Loucy (cell line): ENCODE measurements at regions not wholly inside any gene's neighbourhood (a gene's known extent, or its start where the extent isn't known, plus 50 kb on each side); places are given as distances from the start of the nearest gene placed in this dataset.

Experiments
- H2AFZ ChIP-seq: fragments of 200-600 bp; sonication (generic); 2 replicates; pipeline ENCODE4 v1.6.0; 2016; ENCODE audit warnings: antibody characterized with exemption, mild to moderate bottlenecking, low read length, moderate library complexity
- H3F3A ChIP-seq: fragments of 200-600 bp; 2 replicates; pipeline ENCODE4 v1.6.0; 2016; ENCODE audit warnings: antibody characterized with exemption, low read depth, mild to moderate bottlenecking
- H3K27me3 ChIP-seq: fragments of 200-600 bp; sonication (generic); 2 replicates; pipeline ENCODE4 v1.6.1; 2014; ENCODE audit warnings: low read length, mild to moderate bottlenecking; ENCODE audit not compliant: insufficient read depth, poor library complexity, severe bottlenecking
- H3K36me3 ChIP-seq: fragments of 200-600 bp; sonication (generic); 2 replicates; pipeline ENCODE4 v1.6.1; 2016; ENCODE audit warnings: low read length; ENCODE audit not compliant: insufficient read depth
- H3K4me1 ChIP-seq: fragments of 200-600 bp; sonication (generic); 2 replicates; pipeline ENCODE4 v1.5.1; 2014; ENCODE audit warnings: low read length, mild to moderate bottlenecking; ENCODE audit not compliant: insufficient read depth, poor library complexity, severe bottlenecking
- H3K4me2 ChIP-seq: fragments of 200-600 bp; sonication (generic); 2 replicates; pipeline ENCODE4 v1.6.0; 2014; ENCODE audit warnings: antibody characterized with exemption, low read length, low read depth, mild to moderate bottlenecking; ENCODE audit not compliant: poor library complexity, severe bottlenecking
- H3K4me3 ChIP-seq: fragments of 200-600 bp; sonication (generic); 2 replicates; pipeline ENCODE4 v1.5.1; 2014; ENCODE audit warnings: low read length, mild to moderate bottlenecking, mixed read lengths; ENCODE audit not compliant: poor library complexity, severe bottlenecking
- H3K79me2 ChIP-seq: fragments of 200-600 bp; sonication (generic); 2 replicates; pipeline ENCODE4 v1.6.1; 2014; ENCODE audit warnings: low read length; ENCODE audit not compliant: insufficient read depth
- H3K9ac ChIP-seq: fragments of 200-600 bp; sonication (generic); 2 replicates; pipeline ENCODE4 v1.6.0; 2014; ENCODE audit warnings: mild to moderate bottlenecking, low read depth, low read length, moderate library complexity; ENCODE audit not compliant: poor library complexity, severe bottlenecking
- H3K9me2 ChIP-seq: fragments of 200-600 bp; sonication (generic); replicated peaks from 2 replicates; pipeline ENCODE4 v1.6.1; 2016; ENCODE audit warnings: low read depth, low read length, mixed read lengths
- H3K9me3 ChIP-seq: fragments of 200-600 bp; sonication (generic); 2 replicates; pipeline ENCODE4 v1.6.1; 2014; ENCODE audit warnings: mild to moderate bottlenecking, antibody characterized with exemption, low read length, low read depth; ENCODE audit not compliant: insufficient read depth
- H4K20me1 ChIP-seq: fragments of 200-600 bp; sonication (generic); 2 replicates; pipeline ENCODE4 v1.6.0; 2014; ENCODE audit warnings: antibody characterized with exemption, low read length, mild to moderate bottlenecking; ENCODE audit not compliant: insufficient read depth, poor library complexity, severe bottlenecking
- EZH2phosphoT487 ChIP-seq: fragments of 200-600 bp; IDR thresholded peaks from 2 replicates; pipeline ENCODE4 v1.6.1; 2018; ENCODE audit warnings: antibody characterized with exemption, mild to moderate bottlenecking, moderate library complexity, borderline replicate concordance
- TF ChIP-seq, protein P1 (sequence below): fragments of 200-600 bp; sonication (generic); conservative IDR thresholded peaks from 2 replicates; pipeline ENCODE4 v1.5.1; 2014; ENCODE audit warnings: mild to moderate bottlenecking, antibody characterized with exemption, low read length

DNA sequence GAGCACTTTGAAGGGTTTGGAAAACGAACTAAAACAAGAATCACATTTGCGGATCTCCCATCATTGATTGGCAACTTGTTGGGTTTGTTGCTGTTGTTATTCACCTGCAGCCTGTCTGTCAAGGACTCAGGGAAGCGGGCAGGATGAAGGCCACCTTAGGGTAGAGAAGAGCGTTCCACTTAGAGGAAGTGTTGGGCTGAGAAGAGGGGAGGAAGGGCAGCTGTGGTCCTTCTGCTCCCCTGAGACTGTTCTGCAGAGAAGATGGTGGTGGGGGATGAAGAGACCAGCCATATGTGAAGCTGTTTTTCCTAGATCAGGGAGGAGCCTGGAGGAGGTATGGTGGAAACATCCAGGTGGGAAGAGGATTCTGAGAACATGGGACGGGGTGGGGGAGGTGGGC is 70.6 kb upstream of the CPEB4 start:
- Histone ChIP-seq H3K4me1 (no peaks in the 10 kb centered on the region), H3K27me3 (no peaks in the 10 kb centered on the region), H3K9me3 (no peaks in the 10 kb centered on the region), H3K79me2 (no peaks in the 10 kb centered on the region), H2AFZ (no peak overlapping the region), H3K4me2 (no peak overlapping the region), H4K20me1 (no peaks in the 10 kb centered on the region), H3F3A (no peaks in the 10 kb centered on the region), H3K9ac (no peak overlapping the region), H3K9me2 (no peaks in the 10 kb centered on the region), H3K36me3 (no peaks in the 10 kb centered on the region), H3K4me3 (no peak overlapping the region)
- TF ChIP-seq, protein P1, sequence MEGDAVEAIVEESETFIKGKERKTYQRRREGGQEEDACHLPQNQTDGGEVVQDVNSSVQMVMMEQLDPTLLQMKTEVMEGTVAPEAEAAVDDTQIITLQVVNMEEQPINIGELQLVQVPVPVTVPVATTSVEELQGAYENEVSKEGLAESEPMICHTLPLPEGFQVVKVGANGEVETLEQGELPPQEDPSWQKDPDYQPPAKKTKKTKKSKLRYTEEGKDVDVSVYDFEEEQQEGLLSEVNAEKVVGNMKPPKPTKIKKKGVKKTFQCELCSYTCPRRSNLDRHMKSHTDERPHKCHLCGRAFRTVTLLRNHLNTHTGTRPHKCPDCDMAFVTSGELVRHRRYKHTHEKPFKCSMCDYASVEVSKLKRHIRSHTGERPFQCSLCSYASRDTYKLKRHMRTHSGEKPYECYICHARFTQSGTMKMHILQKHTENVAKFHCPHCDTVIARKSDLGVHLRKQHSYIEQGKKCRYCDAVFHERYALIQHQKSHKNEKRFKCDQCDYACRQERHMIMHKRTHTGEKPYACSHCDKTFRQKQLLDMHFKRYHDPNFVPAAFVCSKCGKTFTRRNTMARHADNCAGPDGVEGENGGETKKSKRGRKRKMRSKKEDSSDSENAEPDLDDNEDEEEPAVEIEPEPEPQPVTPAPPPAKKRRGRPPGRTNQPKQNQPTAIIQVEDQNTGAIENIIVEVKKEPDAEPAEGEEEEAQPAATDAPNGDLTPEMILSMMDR = no peak
- TF ChIP-seq EZH2phosphoT487 = no peak

DNA sequence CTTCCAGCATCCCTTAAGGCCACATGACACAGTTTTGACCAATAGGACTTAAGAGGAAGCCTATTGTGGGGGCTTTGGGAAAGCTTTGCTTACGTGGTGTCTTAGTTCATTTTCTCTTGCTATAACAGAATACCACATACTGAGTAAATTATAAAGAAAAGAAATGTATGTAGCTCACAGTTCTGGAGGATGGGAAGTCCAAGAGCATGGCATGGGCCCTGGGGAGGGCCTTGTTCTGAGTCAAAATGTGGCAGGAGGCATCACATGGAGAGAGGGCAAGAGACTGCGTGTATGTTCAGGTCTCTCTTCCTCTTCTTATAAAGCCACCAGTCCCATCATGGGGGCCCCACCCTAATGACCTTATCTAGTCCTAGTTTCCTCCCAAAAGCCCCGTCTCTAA is 68.6 kb upstream of the CPEB4 start:
- no peaks in the 10 kb centered on the region for H3K4me1 ChIP-seq
- H3K4me3 ChIP-seq = no peak overlapping the region
- no peaks in the 10 kb centered on the region for H3K79me2 ChIP-seq
- no peak overlapping the region for H3K9ac ChIP-seq
- no peak overlapping the region for H2AFZ ChIP-seq
- H4K20me1 ChIP-seq = no peaks in the 10 kb centered on the region
- no peaks in the 10 kb centered on the region for H3K9me3 ChIP-seq
- H3F3A ChIP-seq = no peaks in the 10 kb centered on the region
- TF ChIP-seq EZH2phosphoT487 = no peak
- no peak overlapping the region for H3K4me2 ChIP-seq
- no peaks in the 10 kb centered on the region for H3K27me3 ChIP-seq
- H3K36me3 ChIP-seq = no peaks in the 10 kb centered on the region
- H3K9me2 ChIP-seq = no peaks in the 10 kb centered on the region

DNA sequence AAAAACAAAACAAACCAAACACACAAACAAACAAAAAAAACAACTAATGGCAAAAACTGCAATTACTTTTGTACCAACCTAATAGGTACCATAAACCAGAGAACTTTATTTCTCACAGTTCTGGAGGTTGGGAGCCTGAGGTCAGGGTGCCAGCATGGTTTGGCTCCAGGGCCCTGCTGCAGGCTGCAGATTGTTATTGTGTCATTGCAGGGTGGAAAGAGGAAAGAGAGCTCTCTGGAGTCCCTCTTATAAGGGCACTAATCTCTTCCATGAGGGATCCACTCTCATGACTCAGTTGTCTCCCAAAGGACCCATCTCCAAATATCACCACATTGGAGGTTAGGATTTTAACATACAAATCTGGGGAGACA is 64.9 kb upstream of the CPEB4 start:
- Histone ChIP-seq H3K79me2 (no peaks in the 10 kb centered on the region), H3K4me1 (no peaks in the 10 kb centered on the region), H3K9me2 (no peaks in the 10 kb centered on the region), H3F3A (no peaks in the 10 kb centered on the region), H2AFZ (no peak overlapping the region), H4K20me1 (no peaks in the 10 kb centered on the region), H3K4me2 (no peak overlapping the region), H3K4me3 (no peak overlapping the region), H3K9ac (no peak overlapping the region), H3K9me3 (no peaks in the 10 kb centered on the region), H3K36me3 (no peaks in the 10 kb centered on the region), H3K27me3 (no peaks in the 10 kb centered on the region)
- TF ChIP-seq EZH2phosphoT487 = no peak
- TF ChIP-seq, protein P1 = no peak

DNA sequence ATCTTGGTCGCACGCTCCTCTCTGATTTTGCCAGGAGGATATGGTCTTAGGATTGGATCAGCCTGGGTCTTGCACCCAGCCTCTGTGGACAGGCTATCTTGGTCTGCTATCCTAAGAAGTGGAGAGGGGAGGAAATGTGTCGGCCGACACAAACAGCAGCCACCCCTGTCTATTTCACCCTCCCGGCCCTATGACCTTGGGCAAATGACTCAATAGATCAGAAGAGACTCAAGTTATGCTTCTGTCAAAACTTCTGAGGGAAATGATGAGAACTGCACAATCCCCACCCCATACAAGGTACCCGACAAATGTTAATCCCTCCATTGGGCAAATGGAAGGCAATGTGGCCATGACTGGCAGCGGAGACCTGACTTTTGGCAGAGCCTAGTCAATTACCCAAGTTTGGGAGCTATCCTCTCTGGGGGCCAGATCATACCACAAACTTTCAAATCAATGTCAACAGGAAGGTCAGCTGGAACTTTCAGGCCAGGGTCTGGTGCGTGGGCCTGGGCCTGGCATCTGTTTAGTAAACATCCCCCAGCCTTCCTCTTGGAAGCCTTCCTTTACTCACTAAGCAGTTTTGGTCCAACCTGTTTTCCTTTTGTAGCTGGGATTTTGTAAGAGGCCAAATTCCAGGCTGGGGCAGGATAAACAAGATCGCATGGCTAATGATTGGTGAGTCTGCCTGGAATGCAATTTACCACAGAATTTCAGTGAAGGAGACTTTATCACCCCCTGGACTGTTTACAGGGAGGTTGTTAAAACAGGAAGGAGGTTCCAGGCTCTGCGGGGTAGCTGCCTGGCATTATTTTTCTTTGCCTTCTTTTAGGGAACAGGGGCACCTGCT is 64.2 kb upstream of the CPEB4 start:
- Histone ChIP-seq H3K9me2 (no peaks in the 10 kb centered on the region), H3K4me1 (no peaks in the 10 kb centered on the region), H3F3A (no peaks in the 10 kb centered on the region), H3K4me2 (no peak overlapping the region), H3K79me2 (no peaks in the 10 kb centered on the region), H3K27me3 (no peaks in the 10 kb centered on the region), H3K36me3 (no peaks in the 10 kb centered on the region), H3K9me3 (no peaks in the 10 kb centered on the region), H2AFZ (no peak overlapping the region), H4K20me1 (no peaks in the 10 kb centered on the region), H3K4me3 (no peak overlapping the region), H3K9ac (no peak overlapping the region)
- TF ChIP-seq, protein P1 = no peak
- TF ChIP-seq EZH2phosphoT487 = no peak
